PC-3 (cell line): ENCODE measurements at regions not wholly inside any gene's neighbourhood (a gene's known extent, or its start where the extent isn't known, plus 50 kb on each side); places are given as distances from the start of the nearest gene placed in this dataset.

ENCODE experiments used
- EZH2 ChIP-seq: fragments of 300-600 bp; sonication (generic); IDR thresholded peaks from one replicate; pipeline ENCODE4 v1.6.1; 2017; ENCODE audit warnings: antibody characterized with exemption, mild to moderate bottlenecking, low read length; ENCODE audit not compliant: unreplicated experiment
- TF ChIP-seq, protein P1 (sequence below): fragments of 300-600 bp; sonication (generic); conservative IDR thresholded peaks from 2 replicates; pipeline ENCODE4 v1.5.1; 2017; ENCODE audit warnings: antibody characterized with exemption, low read depth, mild to moderate bottlenecking, low read length

DNA sequence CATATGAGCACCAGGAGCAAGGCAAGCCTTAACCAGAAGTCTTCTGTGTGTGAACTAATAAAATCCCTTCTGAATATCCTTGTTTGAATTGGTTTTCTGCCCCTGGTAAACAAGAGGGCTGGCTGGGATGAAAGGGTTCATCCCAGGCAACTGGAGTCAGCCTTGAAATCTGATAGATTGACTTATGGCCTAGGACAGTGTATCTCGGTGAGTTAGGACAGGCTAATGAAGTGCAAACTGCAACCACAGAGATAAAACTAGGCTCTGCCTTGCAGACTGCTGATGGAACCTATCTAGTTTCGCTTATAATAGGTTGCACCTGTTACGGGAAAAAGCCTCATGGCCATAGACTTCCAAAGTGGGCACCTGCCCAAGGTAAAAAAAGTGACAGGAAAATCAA, 451.9 kb upstream of the NOVA1 start:
- TF ChIP-seq, protein P1, sequence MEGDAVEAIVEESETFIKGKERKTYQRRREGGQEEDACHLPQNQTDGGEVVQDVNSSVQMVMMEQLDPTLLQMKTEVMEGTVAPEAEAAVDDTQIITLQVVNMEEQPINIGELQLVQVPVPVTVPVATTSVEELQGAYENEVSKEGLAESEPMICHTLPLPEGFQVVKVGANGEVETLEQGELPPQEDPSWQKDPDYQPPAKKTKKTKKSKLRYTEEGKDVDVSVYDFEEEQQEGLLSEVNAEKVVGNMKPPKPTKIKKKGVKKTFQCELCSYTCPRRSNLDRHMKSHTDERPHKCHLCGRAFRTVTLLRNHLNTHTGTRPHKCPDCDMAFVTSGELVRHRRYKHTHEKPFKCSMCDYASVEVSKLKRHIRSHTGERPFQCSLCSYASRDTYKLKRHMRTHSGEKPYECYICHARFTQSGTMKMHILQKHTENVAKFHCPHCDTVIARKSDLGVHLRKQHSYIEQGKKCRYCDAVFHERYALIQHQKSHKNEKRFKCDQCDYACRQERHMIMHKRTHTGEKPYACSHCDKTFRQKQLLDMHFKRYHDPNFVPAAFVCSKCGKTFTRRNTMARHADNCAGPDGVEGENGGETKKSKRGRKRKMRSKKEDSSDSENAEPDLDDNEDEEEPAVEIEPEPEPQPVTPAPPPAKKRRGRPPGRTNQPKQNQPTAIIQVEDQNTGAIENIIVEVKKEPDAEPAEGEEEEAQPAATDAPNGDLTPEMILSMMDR: no peak
- TF ChIP-seq EZH2: no peak
